HepG2 (cell line): ENCODE measurements at regions not wholly inside any gene's neighbourhood (a gene's known extent, or its start where the extent isn't known, plus 50 kb on each side); places are given as distances from the start of the nearest gene placed in this dataset.

Source experiments
- CTCF ChIP-seq: sonication (generic); formaldehyde crosslinking; IDR thresholded peaks from 2 replicates; pipeline ENCODE4 v1.5.0; 2020; ENCODE audit warnings: mild to moderate bottlenecking, missing genetic modification reagents, moderate library complexity
- ISL2 ChIP-seq: sonication (generic); formaldehyde crosslinking; IDR thresholded peaks from 2 replicates; pipeline ENCODE4 v1.5.0; 2020; ENCODE audit warnings: missing genetic modification reagents
- MEIS2 ChIP-seq: sonication (generic); formaldehyde crosslinking; IDR thresholded peaks from 2 replicates; pipeline ENCODE4 v1.9.0; 2021; ENCODE audit warnings: mild to moderate bottlenecking, missing genetic modification reagents
- SP5 ChIP-seq: IDR thresholded peaks from 2 replicates; pipeline ENCODE4 v1.6.1; 2016; ENCODE audit warnings: low read depth, borderline replicate concordance

- TF ChIP-seq ISL2, result no peak
- TF ChIP-seq CTCF, result no peak
- no peak for TF ChIP-seq MEIS2 (CRISPR knock-in tag)
- no peak for TF ChIP-seq SP5 (CRISPR knock-in tag)
These were observed 57.7 kb upstream of the FAM20C start for GRCh38 chr7:134561-135256.
